ENCODE measurements at regions not wholly inside any gene's neighbourhood (a gene's known extent, or its start where the extent isn't known, plus 50 kb on each side); places are given as distances from the start of the nearest gene placed in this dataset.
A peak's percentile ranks its signal among the peaks of the same experiment; 100 is the strongest.

DNA sequence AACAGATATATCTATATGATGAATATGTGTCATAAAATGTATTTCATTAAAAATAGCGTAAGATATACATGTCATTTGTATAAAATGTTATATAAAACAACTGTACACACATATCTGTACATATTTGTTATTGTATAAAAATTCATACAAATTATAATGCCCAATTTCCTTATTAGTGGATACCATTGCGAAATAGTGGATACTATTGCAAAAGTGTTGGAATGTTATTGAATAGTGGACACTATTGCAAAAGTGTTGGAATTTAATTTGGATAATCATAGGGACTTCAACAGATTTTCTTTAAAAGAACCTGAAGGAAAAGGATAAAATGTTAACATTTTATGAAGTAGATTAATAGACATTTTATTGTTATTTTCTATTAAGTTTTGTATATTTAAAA, 487.4 kb downstream of the HAO1 start:
- no peak overlapping the region for H3K4me2 ChIP-seq (ENCODE audit: low read depth, low read length)
- no TSS peak for BruUV-seq (replicated peaks)

GRCh38 chr20:7454047-7454446, 486.2 kb downstream of the HAO1 start:
- Histone ChIP-seq H3K4me1 (ENCODE audit: insufficient read depth, low read length) (no peaks in the 10 kb centered on the region), H2AFZ (ENCODE audit: low read length) (no peak overlapping the region), H3K27ac (ENCODE audit: extremely low read length, insufficient read depth, low read length) (no peak overlapping the region), H3K9ac (ENCODE audit: insufficient read depth, low read depth, low read length) (no peak overlapping the region), H3K79me2 (ENCODE audit: insufficient read depth, low read length) (no peaks in the 10 kb centered on the region), H3K4me2 (ENCODE audit: low read depth, low read length) (no peak overlapping the region), H3K9me3 (ENCODE audit: low read length) (no peaks in the 10 kb centered on the region), H3K27me3 (ENCODE audit: control insufficient read depth in 1 of 2, insufficient read depth in 2 of 2, low read length in 2 of 2) (no peaks in the 10 kb centered on the region), H3K36me3 (replicated peaks in 1 of 2; ENCODE audit: control insufficient read depth in 1 of 2, insufficient read depth in 2 of 2, low read length in 2 of 2) (no peaks in the 10 kb centered on the region), H3K4me3 (replicated peaks in 1 of 3; ENCODE audit: insufficient read depth in 1 of 3, low read depth in 2 of 3, low read length in 3 of 3) (no peak overlapping the region), H4K20me1 (ENCODE audit: insufficient read depth, low read length) (no peaks in the 10 kb centered on the region)
- in situ Hi-C loops (cut with HindIII; ENCODE audit: extremely low pct_ligation_motif_present, low pct_unique_long_range_greater_than_20kb) = no loop called here
- 6% methylated on average over 2 of the region's 2 CpGs for WGBS (ENCODE audit: low lambda C conversion rate)
- DNase-seq (ENCODE audit: low spot score) = no peak
- TF ChIP-seq ZNF121 (CRISPR knock-in tag; IDR thresholded peaks at IDR 0.05) (no peak), KDM2A (CRISPR knock-in tag; IDR thresholded peaks at IDR 0.05; ENCODE audit: borderline replicate concordance, low read depth) (no peak), ZNF678 (CRISPR knock-in tag; IDR thresholded peaks at IDR 0.05) (no peak)
- TF ChIP-seq, protein P1, sequence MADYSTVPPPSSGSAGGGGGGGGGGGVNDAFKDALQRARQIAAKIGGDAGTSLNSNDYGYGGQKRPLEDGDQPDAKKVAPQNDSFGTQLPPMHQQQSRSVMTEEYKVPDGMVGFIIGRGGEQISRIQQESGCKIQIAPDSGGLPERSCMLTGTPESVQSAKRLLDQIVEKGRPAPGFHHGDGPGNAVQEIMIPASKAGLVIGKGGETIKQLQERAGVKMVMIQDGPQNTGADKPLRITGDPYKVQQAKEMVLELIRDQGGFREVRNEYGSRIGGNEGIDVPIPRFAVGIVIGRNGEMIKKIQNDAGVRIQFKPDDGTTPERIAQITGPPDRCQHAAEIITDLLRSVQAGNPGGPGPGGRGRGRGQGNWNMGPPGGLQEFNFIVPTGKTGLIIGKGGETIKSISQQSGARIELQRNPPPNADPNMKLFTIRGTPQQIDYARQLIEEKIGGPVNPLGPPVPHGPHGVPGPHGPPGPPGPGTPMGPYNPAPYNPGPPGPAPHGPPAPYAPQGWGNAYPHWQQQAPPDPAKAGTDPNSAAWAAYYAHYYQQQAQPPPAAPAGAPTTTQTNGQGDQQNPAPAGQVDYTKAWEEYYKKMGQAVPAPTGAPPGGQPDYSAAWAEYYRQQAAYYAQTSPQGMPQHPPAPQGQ (CRISPR knock-in tag; IDR thresholded peaks at IDR 0.05; ENCODE audit: borderline replicate concordance) = no peak
- TF ChIP-seq, protein P2, sequence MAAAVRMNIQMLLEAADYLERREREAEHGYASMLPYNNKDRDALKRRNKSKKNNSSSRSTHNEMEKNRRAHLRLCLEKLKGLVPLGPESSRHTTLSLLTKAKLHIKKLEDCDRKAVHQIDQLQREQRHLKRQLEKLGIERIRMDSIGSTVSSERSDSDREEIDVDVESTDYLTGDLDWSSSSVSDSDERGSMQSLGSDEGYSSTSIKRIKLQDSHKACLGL (CRISPR knock-in tag; IDR thresholded peaks at IDR 0.05) = no peak
- intact Hi-C loops (cut with micrococcal nuclease; ENCODE audit: unreplicated experiment) = no loop called here
- no peak for ATAC-seq
- POLR2A ChIA-PET = no interaction called here
- BruUV-seq (replicated peaks) = no TSS peak
- CTCF ChIA-PET (ENCODE audit: low intra/inter-chr PET ratio, low total read pairs) = no interaction called here
- no peak for FAIRE-seq

More for the DNA sequence above, 487.4 kb downstream of the HAO1 start:
- Histone ChIP-seq H4K20me1 (ENCODE audit: insufficient read depth, low read length) (no peaks in the 10 kb centered on the region), H2AFZ (ENCODE audit: low read length) (no peak overlapping the region), H3K27ac (ENCODE audit: extremely low read length, insufficient read depth, low read length) (no peak overlapping the region), H3K9me3 (ENCODE audit: low read length) (no peaks in the 10 kb centered on the region), H3K27me3 (ENCODE audit: control insufficient read depth in 1 of 2, insufficient read depth in 2 of 2, low read length in 2 of 2) (no peaks in the 10 kb centered on the region), H3K4me3 (replicated peaks in 1 of 3; ENCODE audit: insufficient read depth in 1 of 3, low read depth in 2 of 3, low read length in 3 of 3) (no peak overlapping the region), H3K9ac (ENCODE audit: insufficient read depth, low read depth, low read length) (no peak overlapping the region), H3K79me2 (ENCODE audit: insufficient read depth, low read length) (no peaks in the 10 kb centered on the region), H3K36me3 (replicated peaks in 1 of 2; ENCODE audit: control insufficient read depth in 1 of 2, insufficient read depth in 2 of 2, low read length in 2 of 2) (no peaks in the 10 kb centered on the region), H3K4me1 (ENCODE audit: insufficient read depth, low read length) (no peaks in the 10 kb centered on the region)
- DNase-seq (ENCODE audit: low spot score) (no peak), FAIRE-seq (no peak), ATAC-seq (no peak)
- intact Hi-C loops (cut with micrococcal nuclease; ENCODE audit: unreplicated experiment) = no loop called here
- WGBS (ENCODE audit: low lambda C conversion rate) = 25% methylated on average over 2 of the region's 2 CpGs
- POLR2A ChIA-PET = no interaction called here
- in situ Hi-C loops (cut with HindIII; ENCODE audit: extremely low pct_ligation_motif_present, low pct_unique_long_range_greater_than_20kb) = no loop called here
- TF ChIP-seq CEBPB (IDR thresholded peaks at IDR 0.05; ENCODE audit: borderline replicate concordance, low read depth, low read length) = peak; percentile 91; the same call in 1 of the 2 replicates
- TF ChIP-seq CENPX (CRISPR knock-in tag; IDR thresholded peaks at IDR 0.05) = no peak
- no peak for TF ChIP-seq HMG20B (CRISPR knock-in tag; conservative IDR thresholded peaks at IDR 0.05)
- CTCF ChIA-PET (ENCODE audit: low intra/inter-chr PET ratio, low total read pairs) = no interaction called here
